HG03064 (cell line): ENCODE measurements at regions not wholly inside any gene's neighbourhood (a gene's known extent, or its start where the extent isn't known, plus 50 kb on each side); places are given as distances from the start of the nearest gene placed in this dataset.
A peak's percentile ranks its signal among the peaks of the same experiment; 100 is the strongest.

Experiments used
- ATAC-seq: cut with Tn5 transposase; IDR thresholded peaks from one replicate; pipeline ENCODE4 v1.9.1; 2021; ENCODE audit warnings: low read depth; ENCODE audit not compliant: unreplicated experiment

- no peak for ATAC-seq
Measured at GRCh38 chr13:100941377-100942368, 267.1 kb upstream of the TMTC4 start.

- ATAC-seq = no peak
Measured at GRCh38 chr13:100940658-100941057, 266.1 kb upstream of the TMTC4 start.

- no peak for ATAC-seq
Measured at GRCh38 chr13:100933841-100934240, 259.2 kb upstream of the TMTC4 start.

- ATAC-seq = no peak
Measured at GRCh38 chr13:100922599-100922998, 248.0 kb upstream of the TMTC4 start.

DNA sequence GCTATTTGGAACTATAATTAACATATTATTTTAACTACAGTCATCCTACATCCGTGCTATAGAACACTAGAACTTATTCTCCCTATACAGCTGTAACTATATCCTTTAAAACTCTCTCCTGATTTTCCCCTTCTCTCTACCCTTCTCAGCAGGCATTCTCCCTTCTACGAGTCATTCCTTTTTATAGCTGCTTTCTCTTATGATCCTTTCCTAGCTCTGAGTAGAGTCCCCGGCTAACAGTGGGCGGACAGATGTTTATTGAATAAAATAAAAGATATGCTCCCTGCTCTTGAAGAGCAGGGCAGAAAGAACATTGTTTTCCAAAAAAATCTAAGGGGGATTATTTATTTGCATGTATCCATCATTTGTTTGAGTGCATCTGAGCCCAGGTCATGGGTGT, 246.5 kb upstream of the TMTC4 start:
- no peak for ATAC-seq

- ATAC-seq = no peak
Measured at GRCh38 chr13:100917011-100917410, 242.4 kb upstream of the TMTC4 start.

- ATAC-seq = no peak
Measured at GRCh38 chr13:100913143-100913542, 238.5 kb upstream of the TMTC4 start.

DNA sequence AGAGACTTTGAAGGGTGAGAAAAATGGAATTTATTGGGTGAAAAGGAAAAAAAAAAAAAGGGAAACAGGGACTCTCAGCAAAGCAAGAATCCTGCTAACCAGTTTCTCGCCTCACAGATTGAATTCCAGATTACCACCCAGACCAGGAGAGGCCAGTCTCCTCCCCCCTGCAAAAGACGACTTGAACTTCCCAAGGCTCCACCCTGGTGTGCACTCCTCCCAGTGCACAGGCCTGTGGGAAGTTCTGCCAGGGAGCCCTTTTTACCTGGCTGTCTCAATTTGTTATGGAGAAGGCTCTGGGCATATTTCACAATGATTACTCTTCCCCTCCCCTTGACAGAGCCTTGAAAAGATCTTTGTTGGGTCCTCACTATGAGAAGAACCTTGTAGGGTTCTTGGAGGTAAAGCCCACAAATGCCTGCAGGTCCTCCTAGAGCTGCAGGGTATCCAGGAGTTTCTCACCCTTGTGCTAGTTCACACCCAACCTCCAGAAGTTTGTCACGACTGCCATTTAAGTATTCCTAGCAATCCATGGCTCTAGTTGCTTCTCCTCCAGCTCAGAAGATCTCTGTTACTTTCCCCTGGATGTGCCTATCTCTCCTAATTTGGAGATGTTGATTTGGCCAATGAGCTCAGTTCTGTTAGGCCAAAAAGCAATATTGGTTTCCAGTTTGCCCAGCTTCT, 229.8 kb upstream of the TMTC4 start:
- no peak for ATAC-seq

GRCh38 chr13:100899720-100900316, 225.2 kb upstream of the TMTC4 start:
- no peak for ATAC-seq

DNA sequence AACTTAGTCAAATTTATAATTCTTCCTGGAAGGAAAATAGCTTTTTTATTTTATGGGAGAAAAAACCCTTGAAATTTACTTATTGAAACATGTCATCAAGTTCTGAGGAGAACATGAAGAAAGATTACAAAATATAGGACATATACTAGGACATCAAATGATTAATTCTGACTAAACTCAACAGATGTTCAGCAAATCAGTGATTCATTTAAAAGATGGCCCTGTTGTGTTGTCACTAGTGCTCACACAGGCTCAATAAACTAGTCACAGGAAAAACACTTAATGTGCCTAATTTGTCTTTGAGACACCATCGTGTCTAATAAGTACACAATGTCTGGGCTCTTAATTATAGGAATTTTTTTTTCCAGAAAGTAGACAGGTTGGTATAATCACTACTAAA, 223.8 kb upstream of the TMTC4 start:
- ATAC-seq = no peak

- no peak for ATAC-seq
Measured at GRCh38 chr13:100895651-100896050, 221.1 kb upstream of the TMTC4 start.

DNA sequence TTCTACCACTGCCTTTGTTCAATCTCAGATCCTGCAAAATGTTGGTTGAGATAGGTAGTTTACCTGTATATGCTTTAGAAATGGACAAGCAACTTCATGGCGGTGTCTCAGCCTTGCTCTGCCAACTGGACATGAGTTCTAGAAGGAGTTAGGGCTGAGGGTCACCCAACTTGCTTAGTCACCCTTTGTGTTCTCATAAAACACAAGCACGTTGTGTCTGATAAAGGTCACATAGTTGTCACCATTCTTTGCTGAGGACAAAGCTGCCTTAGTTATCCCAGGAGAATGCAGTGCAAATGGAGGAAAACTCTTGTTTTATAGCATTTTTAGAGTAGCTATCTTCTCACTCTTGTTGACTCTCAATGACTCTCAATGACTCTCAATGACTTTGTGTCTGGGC, 218.4 kb upstream of the TMTC4 start:
- no peak for ATAC-seq

DNA sequence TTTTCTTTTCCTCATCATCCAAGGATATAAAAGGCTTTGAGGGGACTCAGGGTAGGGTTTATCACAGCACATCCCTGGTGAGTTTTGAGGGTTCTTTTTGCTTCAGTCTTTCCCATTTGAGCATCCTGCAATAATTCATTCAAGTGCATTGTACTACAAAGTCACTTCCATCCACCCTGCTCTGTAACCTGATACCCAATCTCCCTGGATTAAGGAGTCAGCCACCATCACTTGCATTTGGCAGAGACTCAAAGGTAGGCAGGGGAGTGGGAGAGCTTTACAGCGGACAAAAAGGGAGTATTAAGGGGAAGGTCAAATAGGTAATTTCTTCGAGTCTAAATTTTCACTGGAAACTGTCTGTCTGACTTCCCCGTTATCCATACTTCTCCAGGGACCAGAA, 216.1 kb upstream of the TMTC4 start:
- ATAC-seq = no peak

DNA sequence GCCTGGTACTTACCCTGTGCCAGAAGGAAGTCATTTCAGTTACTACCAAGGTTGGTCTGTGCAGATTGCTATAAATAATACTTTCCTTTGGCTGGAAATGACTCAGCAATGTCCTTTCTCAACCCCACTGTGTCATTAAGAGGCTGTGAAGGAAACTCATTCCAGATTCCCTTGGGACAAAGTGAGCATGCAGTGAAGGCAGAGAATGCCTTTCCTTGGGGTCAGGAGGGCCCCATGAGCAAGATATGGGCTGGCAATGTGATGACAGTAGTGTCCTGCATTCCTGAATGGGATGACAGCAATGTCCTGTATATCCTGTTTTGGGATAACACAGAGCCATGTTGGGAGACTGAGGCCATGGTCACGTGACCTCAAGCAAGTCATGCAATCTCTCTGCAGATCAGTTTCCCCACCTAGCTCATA, 213.1 kb upstream of the TMTC4 start:
- ATAC-seq = no peak

DNA sequence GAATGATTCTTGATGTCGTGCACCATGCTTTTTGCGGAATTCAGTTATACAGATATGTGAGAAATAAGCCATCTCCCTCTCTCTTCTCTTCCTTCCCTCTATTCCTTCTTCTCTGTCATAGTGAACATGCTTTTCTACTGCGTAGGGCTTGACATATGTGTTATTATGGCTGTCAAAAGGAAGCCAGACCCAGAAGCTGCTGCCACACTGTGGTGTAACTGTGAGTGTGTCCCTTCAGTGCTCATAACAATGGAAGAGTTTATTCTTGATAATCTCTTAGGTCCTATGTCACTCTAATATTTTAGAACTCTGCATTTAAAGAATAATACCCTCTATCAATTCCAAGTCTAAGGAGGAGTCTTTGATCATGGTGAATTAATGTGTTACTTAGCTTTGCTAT, 208.9 kb upstream of the TMTC4 start:
- no peak for ATAC-seq

- ATAC-seq = no peak
Measured at GRCh38 chr13:100881291-100881864, 206.8 kb upstream of the TMTC4 start.

- ATAC-seq = no peak
Measured at GRCh38 chr13:100880166-100880565, 205.6 kb upstream of the TMTC4 start.

GRCh38 chr13:100879255-100879654, 204.7 kb upstream of the TMTC4 start:
- no peak for ATAC-seq

DNA sequence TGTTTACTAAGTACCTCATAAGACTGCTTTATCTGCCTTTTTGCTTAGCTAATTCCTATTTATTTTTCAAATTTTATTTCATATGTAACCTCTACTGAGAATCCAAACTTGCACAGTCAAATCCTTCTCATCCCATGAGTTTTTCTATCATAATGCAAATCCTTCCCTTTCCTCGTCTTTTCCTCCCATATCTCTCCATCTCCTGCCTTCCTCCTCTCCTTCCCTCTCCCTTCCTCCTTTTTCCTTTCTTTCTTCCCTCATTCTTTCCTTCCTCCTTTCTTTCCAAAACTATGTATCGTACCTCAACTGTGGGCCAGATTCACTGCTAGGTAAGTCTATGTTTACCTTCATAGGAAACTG, 201.4 kb upstream of the TMTC4 start:
- no peak for ATAC-seq

DNA sequence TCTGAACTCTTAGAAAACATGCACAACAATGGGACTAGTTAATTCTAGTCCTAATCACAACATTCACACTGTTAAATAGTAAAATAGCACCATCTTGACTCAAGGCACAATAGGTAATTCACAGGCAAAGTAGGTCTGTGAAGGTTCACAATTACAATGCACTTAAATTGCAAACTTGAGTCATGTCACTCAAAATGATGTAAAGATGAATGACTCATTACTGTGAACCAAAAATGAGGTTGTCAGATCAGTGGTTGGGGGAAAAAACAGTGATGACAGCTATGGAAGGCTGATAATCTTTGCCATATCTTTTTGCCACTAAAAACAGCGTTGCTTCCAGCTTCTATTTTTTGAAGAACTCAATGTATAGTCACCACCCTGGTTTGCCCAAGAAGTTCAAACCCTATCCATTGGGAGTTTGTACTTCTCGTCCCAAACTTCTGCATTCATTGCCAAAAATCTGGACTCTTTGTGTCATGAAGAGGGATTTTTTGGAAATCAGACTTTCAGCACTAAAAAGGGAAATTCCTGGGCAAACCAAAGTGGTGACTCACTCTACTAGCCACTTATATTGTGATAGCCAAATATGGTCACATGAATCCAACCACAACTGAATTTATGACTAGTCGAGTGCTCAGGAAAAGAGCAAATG, 200.9 kb upstream of the TMTC4 start:
- peak; percentile 72 for ATAC-seq

GRCh38 chr13:100872761-100873160, 198.2 kb upstream of the TMTC4 start:
- ATAC-seq = no peak
